22Rv1 (cell line): ENCODE measurements at regions not wholly inside any gene's neighbourhood (a gene's known extent, or its start where the extent isn't known, plus 50 kb on each side); places are given as distances from the start of the nearest gene placed in this dataset.

ENCODE experiments used
- ZFX ChIP-seq: fragments of 450-650 bp; IDR thresholded peaks from 2 replicates; pipeline ENCODE4 v1.6.1; 2017; ENCODE audit warnings: antibody characterized with exemption, borderline replicate concordance
- TF ChIP-seq, protein P1 (sequence below): fragments of 450-650 bp; IDR thresholded peaks from 2 replicates; pipeline ENCODE4 v1.5.1; 2017; ENCODE audit warnings: mild to moderate bottlenecking

DNA sequence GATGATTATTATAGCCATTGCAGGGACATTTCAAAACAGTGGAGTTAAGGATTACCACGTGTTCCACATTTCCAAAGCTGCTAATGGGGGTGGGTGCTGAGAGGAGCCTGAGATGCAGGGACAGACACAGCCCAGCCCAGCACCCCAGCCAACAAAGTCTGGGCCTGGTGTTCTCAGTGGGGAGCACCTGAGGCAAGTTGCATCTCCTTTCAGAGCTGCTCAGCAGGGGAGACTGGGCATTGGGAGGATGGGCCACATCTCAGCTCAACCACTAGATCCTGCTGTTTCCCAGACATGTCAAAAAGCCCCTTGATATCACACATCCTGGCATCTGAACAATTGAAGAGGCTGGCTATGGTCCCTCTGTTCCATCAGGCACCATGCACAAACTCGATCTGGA is 458.0 kb upstream of the KIRREL3 start:
- TF ChIP-seq, protein P1, sequence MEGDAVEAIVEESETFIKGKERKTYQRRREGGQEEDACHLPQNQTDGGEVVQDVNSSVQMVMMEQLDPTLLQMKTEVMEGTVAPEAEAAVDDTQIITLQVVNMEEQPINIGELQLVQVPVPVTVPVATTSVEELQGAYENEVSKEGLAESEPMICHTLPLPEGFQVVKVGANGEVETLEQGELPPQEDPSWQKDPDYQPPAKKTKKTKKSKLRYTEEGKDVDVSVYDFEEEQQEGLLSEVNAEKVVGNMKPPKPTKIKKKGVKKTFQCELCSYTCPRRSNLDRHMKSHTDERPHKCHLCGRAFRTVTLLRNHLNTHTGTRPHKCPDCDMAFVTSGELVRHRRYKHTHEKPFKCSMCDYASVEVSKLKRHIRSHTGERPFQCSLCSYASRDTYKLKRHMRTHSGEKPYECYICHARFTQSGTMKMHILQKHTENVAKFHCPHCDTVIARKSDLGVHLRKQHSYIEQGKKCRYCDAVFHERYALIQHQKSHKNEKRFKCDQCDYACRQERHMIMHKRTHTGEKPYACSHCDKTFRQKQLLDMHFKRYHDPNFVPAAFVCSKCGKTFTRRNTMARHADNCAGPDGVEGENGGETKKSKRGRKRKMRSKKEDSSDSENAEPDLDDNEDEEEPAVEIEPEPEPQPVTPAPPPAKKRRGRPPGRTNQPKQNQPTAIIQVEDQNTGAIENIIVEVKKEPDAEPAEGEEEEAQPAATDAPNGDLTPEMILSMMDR: no peak
- TF ChIP-seq ZFX: no peak
